Panc1 (cell line): ENCODE measurements at regions not wholly inside any gene's neighbourhood (a gene's known extent, or its start where the extent isn't known, plus 50 kb on each side); places are given as distances from the start of the nearest gene placed in this dataset.

Experiments
- ATAC-seq: fragments of 200-7000 bp; cut with Tn5 transposase; 2 replicates; pipeline ENCODE4 v1.9.1; 2020; ENCODE audit warnings: mild to moderate bottlenecking, moderate library complexity
- BruUV-seq: library from RNA; stranded (reverse); fragments of 400-500 nt; replicated peaks from 2 replicates; lab custom pipeline; 2021; lab: Mats Ljungman, UMichigan
- CTCF ChIA-PET: fragments of 300-600 bp; sonication (Branson Sonifier 250); formaldehyde crosslinking; loops from one replicate; lab custom pipeline; 2022; ENCODE audit warnings: antibody characterized with exemption; lab: Charles Lee
- POLR2A ChIA-PET: fragments of 300-600 bp; sonication (Branson Sonifier 250); formaldehyde crosslinking; loops from one replicate; lab custom pipeline; 2022; ENCODE audit warnings: antibody characterized with exemption; lab: Charles Lee
- DNase-seq: peaks from one replicate; pipeline ENCODE4 v3.0.0-alpha.2; 2010; ENCODE audit warnings: low read depth, low spot score
- H3K27ac ChIP-seq: 2 replicates; pipeline ENCODE4 v1.5.1; 2011; ENCODE audit warnings: mild to moderate bottlenecking, low read length, inconsistent platforms
- H3K27me3 ChIP-seq: fragments of 200-500 bp; sonication (Bioruptor generic); 2 replicates; pipeline ENCODE4 v1.6.0; 2014; ENCODE audit warnings: low read length, inconsistent platforms; ENCODE audit not compliant: control insufficient read depth, insufficient read depth
- H3K36me3 ChIP-seq: fragments of 200-500 bp; sonication (Bioruptor generic); 2 replicates; pipeline ENCODE4 v1.5.1; 2014; ENCODE audit warnings: inconsistent platforms, mild to moderate bottlenecking, low read length, moderate library complexity; ENCODE audit not compliant: control insufficient read depth, insufficient read depth
- H3K4me1 ChIP-seq: 2 replicates; pipeline ENCODE4 v1.5.1; 2011; ENCODE audit warnings: inconsistent platforms, mild to moderate bottlenecking, low read length, moderate library complexity; ENCODE audit not compliant: control insufficient read depth, insufficient read depth
- H3K4me3 ChIP-seq, 2 experiments: 2 replicates each; pipeline ENCODE4 v1.5.1; 2011 to 2012; ENCODE audit warnings: low read depth in 2 of 2, low read length in 2 of 2, mild to moderate bottlenecking in 2 of 2, inconsistent platforms in 1 of 2, moderate library complexity in 1 of 2
- H3K9me3 ChIP-seq: fragments of 200-500 bp; sonication (Bioruptor generic); 2 replicates; pipeline ENCODE4 v1.5.1; 2014; ENCODE audit warnings: low read depth, mild to moderate bottlenecking, inconsistent platforms, low read length, moderate library complexity; ENCODE audit not compliant: control insufficient read depth, insufficient read depth
- POLR2AphosphoS5 ChIP-seq: IDR thresholded peaks from 2 replicates; pipeline ENCODE4 v1.6.1; 2012; ENCODE audit warnings: mild to moderate bottlenecking, low read depth, low read length, moderate library complexity
- SIN3A ChIP-seq: IDR thresholded peaks from 2 replicates; pipeline ENCODE4 v1.6.1; 2012; ENCODE audit warnings: low read depth, mild to moderate bottlenecking, low read length, moderate library complexity, borderline replicate concordance; ENCODE audit not compliant: insufficient read depth
- TCF7L2 ChIP-seq: IDR thresholded peaks from 2 replicates; pipeline ENCODE4 v1.6.1; 2011; ENCODE audit warnings: mild to moderate bottlenecking, low read depth, low read length, inconsistent platforms
- in situ Hi-C: cut with HindIII; loops from 2 replicates; pipeline ENCODE4 v1.10.0; 2016; ENCODE audit warnings: low sequenced_read_pairs, low pct_unique_long_range_greater_than_20kb
- intact Hi-C: fragments of 100-400 bp; cut with micrococcal nuclease; formaldehyde crosslinking; loops from one replicate; pipeline ENCODE4 v1.10.0; 2022; ENCODE audit not compliant: unreplicated experiment
- TF ChIP-seq, protein P1 (sequence below): fragments of 450-650 bp; IDR thresholded peaks from 2 replicates; pipeline ENCODE4 v1.5.1; 2017; ENCODE audit warnings: mild to moderate bottlenecking
- TF ChIP-seq, protein P2 (sequence below), 2 experiments: IDR thresholded peaks; 2 replicates each; pipeline ENCODE4 v1.6.1; 2011 to 2012; ENCODE audit warnings: low read depth in 2 of 2, control low read depth in 1 of 2, low read length in 1 of 2, mild to moderate bottlenecking in 1 of 2, moderate library complexity in 1 of 2; ENCODE audit not compliant: insufficient read depth in 1 of 2

GRCh38 chr11:127600674-127601073, 600.1 kb upstream of the KIRREL3 start:
- Histone ChIP-seq H3K27me3 (no peaks in the 10 kb centered on the region), H3K4me1 (no peaks in the 10 kb centered on the region), H3K36me3 (no peaks in the 10 kb centered on the region), H3K9me3 (no peaks in the 10 kb centered on the region), H3K4me3 (no peak overlapping the region), H3K27ac (no peak overlapping the region)
- ChIA-PET CTCF (no interaction called here), POLR2A (no interaction called here)
- in situ Hi-C loops = no loop called here
- BruUV-seq = no TSS peak
- TF ChIP-seq, protein P1, sequence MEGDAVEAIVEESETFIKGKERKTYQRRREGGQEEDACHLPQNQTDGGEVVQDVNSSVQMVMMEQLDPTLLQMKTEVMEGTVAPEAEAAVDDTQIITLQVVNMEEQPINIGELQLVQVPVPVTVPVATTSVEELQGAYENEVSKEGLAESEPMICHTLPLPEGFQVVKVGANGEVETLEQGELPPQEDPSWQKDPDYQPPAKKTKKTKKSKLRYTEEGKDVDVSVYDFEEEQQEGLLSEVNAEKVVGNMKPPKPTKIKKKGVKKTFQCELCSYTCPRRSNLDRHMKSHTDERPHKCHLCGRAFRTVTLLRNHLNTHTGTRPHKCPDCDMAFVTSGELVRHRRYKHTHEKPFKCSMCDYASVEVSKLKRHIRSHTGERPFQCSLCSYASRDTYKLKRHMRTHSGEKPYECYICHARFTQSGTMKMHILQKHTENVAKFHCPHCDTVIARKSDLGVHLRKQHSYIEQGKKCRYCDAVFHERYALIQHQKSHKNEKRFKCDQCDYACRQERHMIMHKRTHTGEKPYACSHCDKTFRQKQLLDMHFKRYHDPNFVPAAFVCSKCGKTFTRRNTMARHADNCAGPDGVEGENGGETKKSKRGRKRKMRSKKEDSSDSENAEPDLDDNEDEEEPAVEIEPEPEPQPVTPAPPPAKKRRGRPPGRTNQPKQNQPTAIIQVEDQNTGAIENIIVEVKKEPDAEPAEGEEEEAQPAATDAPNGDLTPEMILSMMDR = no peak
- TF ChIP-seq POLR2AphosphoS5 (no peak), SIN3A (no peak), TCF7L2 (no peak)
- TF ChIP-seq, protein P2, sequence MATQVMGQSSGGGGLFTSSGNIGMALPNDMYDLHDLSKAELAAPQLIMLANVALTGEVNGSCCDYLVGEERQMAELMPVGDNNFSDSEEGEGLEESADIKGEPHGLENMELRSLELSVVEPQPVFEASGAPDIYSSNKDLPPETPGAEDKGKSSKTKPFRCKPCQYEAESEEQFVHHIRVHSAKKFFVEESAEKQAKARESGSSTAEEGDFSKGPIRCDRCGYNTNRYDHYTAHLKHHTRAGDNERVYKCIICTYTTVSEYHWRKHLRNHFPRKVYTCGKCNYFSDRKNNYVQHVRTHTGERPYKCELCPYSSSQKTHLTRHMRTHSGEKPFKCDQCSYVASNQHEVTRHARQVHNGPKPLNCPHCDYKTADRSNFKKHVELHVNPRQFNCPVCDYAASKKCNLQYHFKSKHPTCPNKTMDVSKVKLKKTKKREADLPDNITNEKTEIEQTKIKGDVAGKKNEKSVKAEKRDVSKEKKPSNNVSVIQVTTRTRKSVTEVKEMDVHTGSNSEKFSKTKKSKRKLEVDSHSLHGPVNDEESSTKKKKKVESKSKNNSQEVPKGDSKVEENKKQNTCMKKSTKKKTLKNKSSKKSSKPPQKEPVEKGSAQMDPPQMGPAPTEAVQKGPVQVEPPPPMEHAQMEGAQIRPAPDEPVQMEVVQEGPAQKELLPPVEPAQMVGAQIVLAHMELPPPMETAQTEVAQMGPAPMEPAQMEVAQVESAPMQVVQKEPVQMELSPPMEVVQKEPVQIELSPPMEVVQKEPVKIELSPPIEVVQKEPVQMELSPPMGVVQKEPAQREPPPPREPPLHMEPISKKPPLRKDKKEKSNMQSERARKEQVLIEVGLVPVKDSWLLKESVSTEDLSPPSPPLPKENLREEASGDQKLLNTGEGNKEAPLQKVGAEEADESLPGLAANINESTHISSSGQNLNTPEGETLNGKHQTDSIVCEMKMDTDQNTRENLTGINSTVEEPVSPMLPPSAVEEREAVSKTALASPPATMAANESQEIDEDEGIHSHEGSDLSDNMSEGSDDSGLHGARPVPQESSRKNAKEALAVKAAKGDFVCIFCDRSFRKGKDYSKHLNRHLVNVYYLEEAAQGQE (IDR thresholded peaks at IDR 0.05; ENCODE audit: insufficient read depth in 1 of 2, low read depth in 2 of 2, low read length in 1 of 2) = no peak
- no peak for DNase-seq
- intact Hi-C loops = no loop called here
- no peak for ATAC-seq

DNA sequence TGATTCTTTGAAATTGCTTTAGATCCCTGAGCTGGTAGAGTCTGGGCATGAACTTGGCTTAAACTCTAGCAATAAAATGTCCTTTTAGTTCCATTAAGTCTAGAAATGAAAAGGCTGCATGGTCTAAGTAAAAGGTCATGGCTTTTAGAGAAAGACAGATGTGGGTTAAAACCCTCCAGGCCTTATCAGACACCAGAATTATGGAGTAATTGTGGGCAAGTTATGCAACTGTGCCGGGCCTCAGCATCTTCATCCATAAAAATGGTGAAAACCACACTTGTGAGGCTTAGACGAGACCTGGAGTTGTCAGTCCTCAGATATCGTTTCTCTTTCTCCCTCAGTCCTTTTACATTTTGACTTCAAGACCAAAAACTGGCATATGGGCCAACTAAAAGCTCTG, 597.9 kb upstream of the KIRREL3 start:
- Histone ChIP-seq H3K4me3 (no peak overlapping the region), H3K27ac (no peak overlapping the region), H3K27me3 (no peaks in the 10 kb centered on the region), H3K9me3 (no peaks in the 10 kb centered on the region), H3K36me3 (no peaks in the 10 kb centered on the region), H3K4me1 (no peaks in the 10 kb centered on the region)
- intact Hi-C loops (no loop called here), in situ Hi-C loops (no loop called here)
- DNase-seq (no peak), ATAC-seq (no peak)
- TF ChIP-seq SIN3A (no peak), POLR2AphosphoS5 (no peak), TCF7L2 (no peak)
- TF ChIP-seq, protein P1 = no peak
- TF ChIP-seq, protein P2 (IDR thresholded peaks at IDR 0.05; ENCODE audit: insufficient read depth in 1 of 2, low read depth in 2 of 2, low read length in 1 of 2) = no peak
- ChIA-PET POLR2A (no interaction called here), CTCF (no interaction called here)
- BruUV-seq = no TSS peak
